CD4-positive, CD25-positive, alpha-beta regulatory T cell (primary cell): ENCODE measurements at regions not wholly inside any gene's neighbourhood (a gene's known extent, or its start where the extent isn't known, plus 50 kb on each side); places are given as distances from the start of the nearest gene placed in this dataset.

Source experiments
- ATAC-seq, 2 donors: fragments of 150-1000 bp; cut with Tn5 transposase; one replicate each; pipeline ENCODE4 v1.10.0; 2021; ENCODE audit warnings: low read depth in 2 of 2, moderate number of reproducible peaks in 2 of 2, moderate library complexity in 1 of 2
- DNase-seq, 3 donors: peaks; one replicate each; pipeline versions ENCODE4 v3.0.0 to v3.0.0-alpha.2; 2012 to 2022; ENCODE audit warnings: mixed read lengths in 1 of 3
- H3K27ac ChIP-seq: one replicate; pipeline ENCODE4 v1.7.0; 2013; ENCODE audit warnings: mild to moderate bottlenecking, low read length; ENCODE audit not compliant: insufficient read depth, poor library complexity, severe bottlenecking
- H3K27me3 ChIP-seq: one replicate; pipeline ENCODE4 v1.7.0; 2013; ENCODE audit warnings: low read length; ENCODE audit not compliant: control insufficient read depth, insufficient read depth
- H3K36me3 ChIP-seq: one replicate; pipeline ENCODE4 v1.7.0; 2013; ENCODE audit warnings: mild to moderate bottlenecking, low read length, moderate library complexity; ENCODE audit not compliant: control insufficient read depth, insufficient read depth
- H3K4me1 ChIP-seq: 2 replicates; pipeline ENCODE4 v1.7.0; 2013; ENCODE audit warnings: mild to moderate bottlenecking, low read length; ENCODE audit not compliant: insufficient read depth, control insufficient read depth, poor library complexity, severe bottlenecking
- H3K4me3 ChIP-seq: one replicate; pipeline ENCODE4 v1.7.0; 2013; ENCODE audit warnings: low read depth, mild to moderate bottlenecking, low read length, moderate library complexity
- H3K9me3 ChIP-seq, 2 experiments: 1 replicate in 1 of 2; 2 replicates in 1 of 2; pipeline ENCODE4 v1.7.0; 2013; ENCODE audit warnings: low read length in 2 of 2, mild to moderate bottlenecking in 1 of 2, moderate library complexity in 1 of 2; ENCODE audit not compliant: control insufficient read depth in 2 of 2
- H3K27ac Mint-ChIP-seq, 3 donors: one replicate each; pipeline ENCODE4 v1.8.0; 2020 to 2022; ENCODE audit warnings: mild to moderate bottlenecking in 3 of 3, mixed read lengths in 3 of 3, moderate library complexity in 2 of 3
- H3K27me3 Mint-ChIP-seq: one replicate; pipeline ENCODE4 v1.8.0; 2022; ENCODE audit warnings: mild to moderate bottlenecking, mixed read lengths
- H3K36me3 Mint-ChIP-seq: one replicate; pipeline ENCODE4 v1.8.0; 2020; ENCODE audit warnings: mixed read lengths
- H3K4me1 Mint-ChIP-seq, 4 donors: one replicate each; pipeline ENCODE4 v1.8.0; 2020 to 2022; ENCODE audit warnings: mixed read lengths in 4 of 4, mild to moderate bottlenecking in 1 of 4
- H3K4me3 Mint-ChIP-seq, 4 donors: one replicate each; pipeline ENCODE4 v1.8.0; 2020 to 2022; ENCODE audit warnings: mild to moderate bottlenecking in 4 of 4, mixed read lengths in 4 of 4, moderate library complexity in 3 of 4
- H3K9me3 Mint-ChIP-seq, 7 donors: one replicate each; pipeline ENCODE4 v1.8.0; 2020 to 2022; ENCODE audit warnings: mixed read lengths in 7 of 7, mild to moderate bottlenecking in 3 of 7, moderate library complexity in 2 of 7

GRCh38 chr4:176902710-176903323 lies 110.1 kb upstream of the VEGFC start:
- H3K4me1 ChIP-seq: no peaks in the 10 kb centered on the region
- H3K36me3 ChIP-seq: no peaks in the 10 kb centered on the region
- Mint-ChIP-seq H3K4me1 (no peaks in the 10 kb centered on the region), H3K9me3 (peaks cover 0 to 2% (median 0%) of the 10 kb centered on the region in 7 donors), H3K27ac (no peak overlapping the region), H3K36me3 (no peaks in the 10 kb centered on the region), H3K4me3 (no peak overlapping the region), H3K27me3 (no peaks in the 10 kb centered on the region)
- H3K27ac ChIP-seq: no peak overlapping the region
- no peaks in the 10 kb centered on the region for H3K27me3 ChIP-seq
- no peaks in the 10 kb centered on the region for H3K9me3 ChIP-seq
- H3K4me3 ChIP-seq: no peak overlapping the region
- DNase-seq (peak in 1 of 3 donors; percentile 63), ATAC-seq (no peak)

DNA sequence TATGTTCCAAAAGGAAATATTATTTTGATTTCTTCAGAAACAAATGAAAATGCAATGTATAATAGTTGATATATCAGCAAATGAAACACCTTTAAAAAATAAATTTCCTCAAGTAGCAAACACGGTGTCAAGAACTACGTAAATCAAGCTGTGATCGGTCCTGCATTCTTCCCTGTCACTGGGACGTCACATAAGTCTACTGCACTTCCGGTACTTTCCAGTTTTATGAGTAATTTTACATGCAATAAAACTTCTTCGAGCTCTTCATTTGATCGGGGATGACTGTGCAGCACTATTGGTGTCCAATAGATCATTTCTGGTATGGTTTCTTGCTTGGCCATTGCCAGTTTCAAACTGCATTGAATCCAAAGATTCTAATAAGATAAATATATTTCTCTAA lies 114.0 kb upstream of the VEGFC start:
- Histone ChIP-seq H3K36me3 (no peaks in the 10 kb centered on the region), H3K4me1 (no peaks in the 10 kb centered on the region), H3K9me3 (no peaks in the 10 kb centered on the region), H3K27ac (no peak overlapping the region), H3K4me3 (no peak overlapping the region), H3K27me3 (no peaks in the 10 kb centered on the region)
- DNase-seq: no peak
- H3K9me3 Mint-ChIP-seq: peaks cover 0 to 1% (median 0%) of the 10 kb centered on the region in 7 donors
- ATAC-seq: no peak
- H3K36me3 Mint-ChIP-seq: no peaks in the 10 kb centered on the region
- no peak overlapping the region for H3K4me3 Mint-ChIP-seq
- no peaks in the 10 kb centered on the region for H3K4me1 Mint-ChIP-seq
- H3K27me3 Mint-ChIP-seq: no peaks in the 10 kb centered on the region
- H3K27ac Mint-ChIP-seq: no peak overlapping the region

DNA sequence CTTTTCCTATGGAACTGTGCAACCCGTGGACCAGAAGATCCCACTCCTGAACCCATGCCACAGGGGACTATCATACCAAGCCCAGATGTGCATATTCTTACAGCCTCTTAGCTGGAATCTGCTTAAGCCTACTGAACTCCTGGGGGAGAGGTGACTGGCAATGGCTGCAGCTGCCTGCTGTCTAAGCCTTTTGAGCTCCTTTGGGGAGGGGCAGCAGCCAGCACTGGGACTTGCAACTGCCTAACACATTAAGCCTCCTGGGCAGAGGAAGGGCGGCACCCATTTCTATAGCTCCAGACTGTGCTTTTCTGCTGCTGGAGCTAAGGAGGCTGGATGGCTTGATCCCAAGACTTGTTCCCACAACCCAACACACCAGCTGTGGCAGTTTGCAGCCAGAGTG lies 117.9 kb upstream of the VEGFC start:
- no peak for DNase-seq

DNA sequence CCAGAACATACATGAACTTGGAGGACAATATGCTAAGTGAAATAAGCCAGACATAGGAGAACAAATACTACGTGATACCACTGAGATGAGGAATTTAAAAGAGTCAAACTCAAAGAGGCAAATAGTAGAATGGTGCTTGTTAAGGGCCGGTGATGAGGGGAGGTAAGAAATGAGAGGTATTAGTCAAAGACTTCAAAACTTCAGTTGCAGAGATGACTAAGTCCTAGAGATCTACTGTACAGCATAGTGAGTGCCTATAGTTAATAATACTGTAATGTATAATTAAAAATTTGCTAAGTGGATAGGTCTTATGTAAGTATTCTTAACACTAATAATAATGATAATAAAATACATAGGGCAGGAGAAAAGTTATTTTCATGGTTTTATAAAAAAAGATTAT lies 126.9 kb upstream of the VEGFC start:
- Histone ChIP-seq H3K27ac (no peak overlapping the region), H3K4me1 (no peaks in the 10 kb centered on the region), H3K9me3 (no peaks in the 10 kb centered on the region), H3K27me3 (no peaks in the 10 kb centered on the region), H3K36me3 (no peaks in the 10 kb centered on the region), H3K4me3 (no peak overlapping the region)
- no peak overlapping the region for H3K4me3 Mint-ChIP-seq
- ATAC-seq (no peak), DNase-seq (no peak)
- H3K27me3 Mint-ChIP-seq: no peaks in the 10 kb centered on the region
- no peak overlapping the region for H3K27ac Mint-ChIP-seq
- peaks cover 0 to 15% (median 4%) of the 10 kb centered on the region in 7 donors for H3K9me3 Mint-ChIP-seq
- H3K4me1 Mint-ChIP-seq: no peaks in the 10 kb centered on the region
- H3K36me3 Mint-ChIP-seq: no peaks in the 10 kb centered on the region

More for the DNA sequence above, 117.9 kb upstream of the VEGFC start:
- ATAC-seq: no peak
- Mint-ChIP-seq H3K36me3 (no peaks in the 10 kb centered on the region), H3K4me1 (no peaks in the 10 kb centered on the region), H3K9me3 (peaks cover 0 to 10% (median 5%) of the 10 kb centered on the region in 7 donors), H3K27me3 (no peaks in the 10 kb centered on the region), H3K27ac (no peak overlapping the region), H3K4me3 (no peak overlapping the region)
- Histone ChIP-seq H3K4me3 (no peak overlapping the region), H3K36me3 (no peaks in the 10 kb centered on the region), H3K27me3 (no peaks in the 10 kb centered on the region), H3K27ac (no peak overlapping the region), H3K4me1 (no peaks in the 10 kb centered on the region), H3K9me3 (no peaks in the 10 kb centered on the region)

- DNase-seq (no peak), ATAC-seq (no peak)
- Mint-ChIP-seq H3K9me3 (peaks cover 0 to 5% (median 2%) of the 10 kb centered on the region in 7 donors), H3K27ac (no peak overlapping the region), H3K4me3 (no peak overlapping the region), H3K27me3 (no peaks in the 10 kb centered on the region), H3K4me1 (no peaks in the 10 kb centered on the region), H3K36me3 (no peaks in the 10 kb centered on the region)
- Histone ChIP-seq H3K27me3 (no peaks in the 10 kb centered on the region), H3K9me3 (no peaks in the 10 kb centered on the region), H3K27ac (no peak overlapping the region), H3K36me3 (no peaks in the 10 kb centered on the region), H3K4me3 (no peak overlapping the region), H3K4me1 (no peaks in the 10 kb centered on the region)
Observed at GRCh38 chr4:176920694-176921093, 128.0 kb upstream of the VEGFC start.

GRCh38 chr4:176921256-176921655 lies 128.5 kb upstream of the VEGFC start:
- DNase-seq (no peak), ATAC-seq (no peak)
- H3K4me3 Mint-ChIP-seq: no peak overlapping the region
- H3K27ac ChIP-seq: no peak overlapping the region
- no peaks in the 10 kb centered on the region for H3K27me3 Mint-ChIP-seq
- no peaks in the 10 kb centered on the region for H3K36me3 ChIP-seq
- H3K4me1 ChIP-seq: no peaks in the 10 kb centered on the region
- H3K4me1 Mint-ChIP-seq: no peaks in the 10 kb centered on the region
- H3K27me3 ChIP-seq: no peaks in the 10 kb centered on the region
- H3K27ac Mint-ChIP-seq: no peak overlapping the region
- no peak overlapping the region for H3K4me3 ChIP-seq
- H3K9me3 Mint-ChIP-seq: peaks cover 0 to 5% (median 2%) of the 10 kb centered on the region in 7 donors
- H3K9me3 ChIP-seq: no peaks in the 10 kb centered on the region
- no peaks in the 10 kb centered on the region for H3K36me3 Mint-ChIP-seq

DNA sequence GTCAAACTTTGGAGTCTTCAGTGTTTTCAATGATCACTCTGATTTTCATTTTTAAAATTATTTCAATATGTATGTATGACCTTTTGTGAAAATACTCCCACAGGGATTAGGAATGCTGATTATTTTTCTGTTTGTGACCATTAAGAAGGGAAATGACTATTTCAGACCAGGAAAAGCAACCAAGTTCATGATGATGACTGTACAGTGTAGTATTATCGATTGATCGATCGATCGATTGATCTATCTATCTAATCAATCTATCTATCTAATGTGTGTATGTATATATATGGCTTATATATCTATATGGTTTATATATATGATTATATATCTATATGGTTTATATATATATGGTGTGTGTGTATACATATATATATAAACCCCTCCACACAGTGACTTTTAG lies 131.5 kb upstream of the VEGFC start:
- DNase-seq: no peak
- Histone ChIP-seq H3K4me1 (no peaks in the 10 kb centered on the region), H3K4me3 (no peak overlapping the region), H3K27me3 (no peaks in the 10 kb centered on the region), H3K27ac (no peak overlapping the region), H3K36me3 (no peaks in the 10 kb centered on the region), H3K9me3 (no peaks in the 10 kb centered on the region)
- H3K4me1 Mint-ChIP-seq: no peaks in the 10 kb centered on the region
- H3K27ac Mint-ChIP-seq: no peak overlapping the region
- ATAC-seq: no peak
- H3K36me3 Mint-ChIP-seq: no peaks in the 10 kb centered on the region
- no peak overlapping the region for H3K4me3 Mint-ChIP-seq
- H3K27me3 Mint-ChIP-seq: no peaks in the 10 kb centered on the region
- peaks cover 0 to 3% (median 0%) of the 10 kb centered on the region in 7 donors for H3K9me3 Mint-ChIP-seq

DNA sequence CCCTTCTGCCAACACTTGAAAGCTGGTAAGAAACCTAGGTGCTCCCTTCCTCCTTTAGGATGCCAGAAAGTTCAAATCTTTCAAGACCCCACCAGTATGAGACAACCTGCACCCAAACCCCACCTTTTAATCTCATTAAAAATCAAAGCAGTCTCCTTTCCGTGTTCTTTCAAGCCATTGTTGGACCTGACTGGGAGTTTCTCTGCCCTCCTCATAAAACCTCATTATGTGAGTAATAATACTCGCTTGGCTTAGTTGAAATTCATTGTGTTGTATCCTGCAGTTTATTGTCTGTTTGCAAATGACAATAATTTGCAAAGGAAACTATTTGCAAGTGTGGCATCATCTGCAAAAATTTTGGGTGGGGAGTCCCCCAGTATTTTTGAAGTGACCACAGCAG lies 133.2 kb upstream of the VEGFC start:
- peaks cover 0 to 3% (median 0%) of the 10 kb centered on the region in 7 donors for H3K9me3 Mint-ChIP-seq
- ATAC-seq (no peak), DNase-seq (no peak)
- no peak overlapping the region for H3K4me3 ChIP-seq
- no peak overlapping the region for H3K27ac ChIP-seq
- no peaks in the 10 kb centered on the region for H3K27me3 ChIP-seq
- H3K4me1 ChIP-seq: no peaks in the 10 kb centered on the region
- H3K27me3 Mint-ChIP-seq: no peaks in the 10 kb centered on the region
- H3K27ac Mint-ChIP-seq: no peak overlapping the region
- no peaks in the 10 kb centered on the region for H3K4me1 Mint-ChIP-seq
- H3K36me3 ChIP-seq: no peaks in the 10 kb centered on the region
- H3K4me3 Mint-ChIP-seq: no peak overlapping the region
- H3K36me3 Mint-ChIP-seq: no peaks in the 10 kb centered on the region
- H3K9me3 ChIP-seq: no peaks in the 10 kb centered on the region
